Stimulated activated CD8-positive, alpha-beta memory T cell treated with anti-CD3 and anti-CD28 coated beads, Interleukin-15, amount 100 ng/mL, for 4 hours (primary cell): ENCODE measurements at regions not wholly inside any gene's neighbourhood (a gene's known extent, or its start where the extent isn't known, plus 50 kb on each side); places are given as distances from the start of the nearest gene placed in this dataset.

Experiments
- DNase-seq, 2 donors: peaks; one replicate each; pipeline ENCODE4 v3.0.0-alpha.2; 2020; ENCODE audit warnings: low read depth in 2 of 2

- DNase-seq: no peak
Observed at GRCh38 chr6:139932671-139933070, 558.2 kb upstream of the CITED2 start.

GRCh38 chr6:139931747-139932146 lies 557.3 kb upstream of the CITED2 start:
- no peak for DNase-seq

GRCh38 chr6:139927742-139928305 lies 553.4 kb upstream of the CITED2 start:
- no peak for DNase-seq

GRCh38 chr6:139927236-139927635 lies 552.8 kb upstream of the CITED2 start:
- no peak for DNase-seq

GRCh38 chr6:139926711-139927110 lies 552.3 kb upstream of the CITED2 start:
- no peak for DNase-seq

- no peak for DNase-seq
Observed at GRCh38 chr6:139925894-139926641, 551.6 kb upstream of the CITED2 start.

- DNase-seq: no peak
Observed at GRCh38 chr6:139923964-139924475, 549.6 kb upstream of the CITED2 start.

- DNase-seq: no peak
Observed at GRCh38 chr6:139922236-139922635, 547.8 kb upstream of the CITED2 start.

GRCh38 chr6:139920776-139921100 lies 546.3 kb upstream of the CITED2 start:
- no peak for DNase-seq

GRCh38 chr6:139920027-139920775 lies 545.8 kb upstream of the CITED2 start:
- DNase-seq: no peak

GRCh38 chr6:139919107-139920026 lies 544.9 kb upstream of the CITED2 start:
- DNase-seq: no peak

GRCh38 chr6:139917951-139918630 lies 543.6 kb upstream of the CITED2 start:
- no peak for DNase-seq

GRCh38 chr6:139914910-139915309 lies 540.5 kb upstream of the CITED2 start:
- no peak for DNase-seq

- DNase-seq: no peak
Observed at GRCh38 chr6:139912735-139913400, 538.4 kb upstream of the CITED2 start.

- DNase-seq: no peak
Observed at GRCh38 chr6:139909992-139910391, 535.5 kb upstream of the CITED2 start.

- no peak for DNase-seq
Observed at GRCh38 chr6:139905404-139906052, 531.1 kb upstream of the CITED2 start.

- DNase-seq: no peak
Observed at GRCh38 chr6:139904568-139904967, 530.1 kb upstream of the CITED2 start.

- no peak for DNase-seq
Observed at GRCh38 chr6:139904158-139904533, 529.7 kb upstream of the CITED2 start.

GRCh38 chr6:139903411-139904157 lies 529.1 kb upstream of the CITED2 start:
- no peak for DNase-seq
